ENCODE measurements at regions not wholly inside any gene's neighbourhood (a gene's known extent, or its start where the extent isn't known, plus 50 kb on each side); places are given as distances from the start of the nearest gene placed in this dataset.
"Not testable (repeated sequence)": the region's sequence is repeated elsewhere in the genome, so short reads cannot be mapped to it uniquely, and the experiment has no call there.

- H3K27me3 Mint-ChIP-seq, result no peaks in the 10 kb centered on the region
- H3K27me3 ChIP-seq (ENCODE audit: insufficient read depth, low read length), result no peaks in the 10 kb centered on the region
- ChIA-PET POLR2A (ENCODE audit: partially characterized antibody) (no interaction called here), CTCF (ENCODE audit: partially characterized antibody) (no interaction called here)
- no peak overlapping the region for H3K4me3 Mint-ChIP-seq
- no peak overlapping the region for H3K27ac ChIP-seq (ENCODE audit: low read depth, low read length)
- no peak overlapping the region for H3K27ac Mint-ChIP-seq
- no peaks in the 10 kb centered on the region for H3K4me1 ChIP-seq (ENCODE audit: insufficient read depth, low read length)
- peaks cover 0 to 4% (median 0%) of the 10 kb centered on the region in 8 donors for H3K9me3 Mint-ChIP-seq
- intact Hi-C loops (cut with micrococcal nuclease), result no loop called here
- H3K4me3 ChIP-seq (ENCODE audit: low read length in 2 of 2), result no peak overlapping the region
- H3K4me1 Mint-ChIP-seq, result no peaks in the 10 kb centered on the region
- no peaks in the 10 kb centered on the region for H3K36me3 ChIP-seq (ENCODE audit: insufficient read depth, low read length)
- no peaks in the 10 kb centered on the region for H3K36me3 Mint-ChIP-seq
- no peak for DNase-seq
- H3K9me3 ChIP-seq (ENCODE audit: control insufficient read depth in 1 of 2, low read length in 2 of 2), result no peaks in the 10 kb centered on the region
Measured at GRCh38 chr15:47039225-47039624, 678.1 kb upstream of the SEMA6D start.

DNA sequence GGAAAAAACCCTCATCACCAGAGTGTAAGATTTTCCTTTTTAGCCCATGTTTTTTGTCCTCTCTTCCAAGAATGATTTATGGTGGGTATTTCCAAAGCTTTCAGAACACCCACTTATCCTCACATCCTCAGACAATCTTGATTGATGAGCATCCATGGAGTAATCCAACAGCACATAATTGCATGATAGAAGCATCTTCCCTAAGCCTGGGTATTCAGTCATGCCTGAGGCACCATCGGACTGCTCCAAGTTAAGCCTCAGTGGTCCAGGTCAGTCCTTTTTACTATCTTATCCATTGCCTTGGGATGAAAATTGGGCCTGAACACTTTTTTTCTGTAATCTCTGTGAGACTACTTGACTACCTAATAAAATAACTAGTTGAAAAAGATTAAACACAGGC is 676.0 kb upstream of the SEMA6D start:
- intact Hi-C loops (cut with micrococcal nuclease), result no loop called here
- CTCF ChIA-PET (ENCODE audit: partially characterized antibody), result interaction anchor here (0.5 kb wide), 1 partner anchor 13 kb away, joined by 3 read pairs; no protein-coding TSS in a partner anchor
- no peaks in the 10 kb centered on the region for H3K4me1 ChIP-seq (ENCODE audit: insufficient read depth, low read length)
- H3K27ac ChIP-seq (ENCODE audit: low read depth, low read length), result no peak overlapping the region
- H3K27ac Mint-ChIP-seq, result no peak overlapping the region
- H3K4me1 Mint-ChIP-seq, result no peaks in the 10 kb centered on the region
- H3K27me3 Mint-ChIP-seq, result no peaks in the 10 kb centered on the region
- no peaks in the 10 kb centered on the region for H3K36me3 Mint-ChIP-seq
- no peaks in the 10 kb centered on the region for H3K27me3 ChIP-seq (ENCODE audit: insufficient read depth, low read length)
- H3K9me3 ChIP-seq (ENCODE audit: control insufficient read depth in 1 of 2, low read length in 2 of 2), result no peaks in the 10 kb centered on the region
- no peak overlapping the region for H3K4me3 ChIP-seq (ENCODE audit: low read length in 2 of 2)
- DNase-seq, result no peak
- H3K4me3 Mint-ChIP-seq, result no peak overlapping the region
- peaks cover 0 to 9% (median 3%) of the 10 kb centered on the region in 8 donors for H3K9me3 Mint-ChIP-seq
- POLR2A ChIA-PET (ENCODE audit: partially characterized antibody), result no interaction called here
- no peaks in the 10 kb centered on the region for H3K36me3 ChIP-seq (ENCODE audit: insufficient read depth, low read length)

DNA sequence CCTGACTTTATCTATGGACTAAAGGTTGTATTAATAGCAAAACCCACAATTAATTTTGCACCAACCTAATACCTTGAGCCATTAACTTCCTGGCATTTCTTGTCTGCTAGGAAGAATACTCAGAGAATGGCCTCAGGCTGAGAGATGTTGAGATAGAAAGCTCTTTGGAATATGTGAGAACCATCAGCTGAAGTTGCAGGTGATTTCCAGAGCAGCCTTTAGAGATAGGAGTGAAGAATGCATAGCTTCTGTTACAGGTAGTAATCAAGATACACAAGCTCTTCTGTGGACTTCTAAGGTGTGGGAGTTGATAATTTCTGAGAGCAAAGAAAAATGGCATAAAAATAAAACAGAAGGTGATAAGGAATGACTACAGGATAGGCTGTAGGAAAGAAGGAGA is 669.3 kb upstream of the SEMA6D start:
- H3K4me1 ChIP-seq (ENCODE audit: insufficient read depth, low read length); H3K4me3 Mint-ChIP-seq; POLR2A ChIA-PET (ENCODE audit: partially characterized antibody); DNase-seq; H3K9me3 ChIP-seq (ENCODE audit: control insufficient read depth in 1 of 2, low read length in 2 of 2); intact Hi-C loops (cut with micrococcal nuclease); H3K4me3 ChIP-seq (ENCODE audit: low read length in 2 of 2); H3K36me3 ChIP-seq (ENCODE audit: insufficient read depth, low read length); CTCF ChIA-PET (ENCODE audit: partially characterized antibody); H3K27me3 ChIP-seq (ENCODE audit: insufficient read depth, low read length); H3K27ac Mint-ChIP-seq; H3K27ac ChIP-seq (ENCODE audit: low read depth, low read length); H3K36me3 Mint-ChIP-seq; H3K27me3 Mint-ChIP-seq; H3K4me1 Mint-ChIP-seq: not testable (repeated sequence)
- peaks cover 0 to 16% (median 8%) of the 10 kb centered on the region in 8 donors for H3K9me3 Mint-ChIP-seq

- Histone ChIP-seq H3K4me1 (ENCODE audit: insufficient read depth, low read length) (no peaks in the 10 kb centered on the region), H3K27me3 (ENCODE audit: insufficient read depth, low read length) (no peaks in the 10 kb centered on the region), H3K4me3 (ENCODE audit: low read length in 2 of 2) (no peak overlapping the region), H3K36me3 (ENCODE audit: insufficient read depth, low read length) (no peaks in the 10 kb centered on the region), H3K27ac (ENCODE audit: low read depth, low read length) (no peak overlapping the region), H3K9me3 (ENCODE audit: control insufficient read depth in 1 of 2, low read length in 2 of 2) (no peaks in the 10 kb centered on the region)
- Mint-ChIP-seq H3K9me3 (peaks cover 0 to 13% (median 2%) of the 10 kb centered on the region in 8 donors), H3K27me3 (no peaks in the 10 kb centered on the region), H3K36me3 (no peaks in the 10 kb centered on the region), H3K4me3 (no peak overlapping the region), H3K27ac (no peak overlapping the region), H3K4me1 (no peaks in the 10 kb centered on the region)
- CTCF ChIA-PET (ENCODE audit: partially characterized antibody), result no interaction called here
- peak in 1 of 5 donors; percentile 5 for DNase-seq
- intact Hi-C loops (cut with micrococcal nuclease), result no loop called here
- POLR2A ChIA-PET (ENCODE audit: partially characterized antibody), result no interaction called here
Measured at GRCh38 chr15:47066392-47066791, 650.9 kb upstream of the SEMA6D start.

DNA sequence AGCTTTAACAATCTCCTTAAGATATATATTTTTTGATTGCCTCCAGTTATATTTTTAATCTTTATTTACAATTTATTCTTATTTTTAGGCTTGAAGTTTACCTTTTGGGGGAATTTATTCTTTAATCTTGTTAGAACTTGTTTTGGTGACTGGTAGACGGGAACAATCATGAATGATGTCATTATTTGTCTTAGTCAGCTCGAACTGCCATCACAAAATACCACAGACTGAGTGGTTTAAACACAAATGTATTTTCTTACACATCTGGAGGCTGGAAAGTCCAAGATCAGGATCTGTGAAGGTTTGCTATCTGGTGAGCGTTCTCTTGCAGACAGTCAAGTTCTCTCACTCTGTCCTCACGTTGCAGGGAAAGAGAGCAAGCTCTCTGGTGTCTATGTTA is 639.5 kb upstream of the SEMA6D start:
- H3K4me1 Mint-ChIP-seq; H3K27ac ChIP-seq (ENCODE audit: low read depth, low read length); H3K4me1 ChIP-seq (ENCODE audit: insufficient read depth, low read length); H3K36me3 Mint-ChIP-seq; H3K27me3 Mint-ChIP-seq; H3K4me3 Mint-ChIP-seq; DNase-seq; H3K4me3 ChIP-seq (ENCODE audit: low read length in 2 of 2); H3K27ac Mint-ChIP-seq; H3K9me3 ChIP-seq (ENCODE audit: control insufficient read depth in 1 of 2, low read length in 2 of 2); H3K9me3 Mint-ChIP-seq; H3K36me3 ChIP-seq (ENCODE audit: insufficient read depth, low read length); H3K27me3 ChIP-seq (ENCODE audit: insufficient read depth, low read length); intact Hi-C loops (cut with micrococcal nuclease); POLR2A ChIA-PET (ENCODE audit: partially characterized antibody); CTCF ChIA-PET (ENCODE audit: partially characterized antibody): not testable (repeated sequence)

GRCh38 chr15:47095833-47096232 is 621.5 kb upstream of the SEMA6D start:
- POLR2A ChIA-PET (ENCODE audit: partially characterized antibody), result no interaction called here
- no peak overlapping the region for H3K27ac ChIP-seq (ENCODE audit: low read depth, low read length)
- no peaks in the 10 kb centered on the region for H3K27me3 ChIP-seq (ENCODE audit: insufficient read depth, low read length)
- CTCF ChIA-PET (ENCODE audit: partially characterized antibody), result no interaction called here
- Mint-ChIP-seq H3K27ac (no peak overlapping the region), H3K4me3 (no peak overlapping the region), H3K27me3 (no peaks in the 10 kb centered on the region), H3K9me3 (peaks cover 0 to 30% (median 9%) of the 10 kb centered on the region in 8 donors), H3K4me1 (no peaks in the 10 kb centered on the region), H3K36me3 (no peaks in the 10 kb centered on the region)
- peaks cover 0 to 3% of the 10 kb centered on the region in 2 donors for H3K9me3 ChIP-seq (ENCODE audit: control insufficient read depth in 1 of 2, low read length in 2 of 2)
- DNase-seq, result no peak
- intact Hi-C loops (cut with micrococcal nuclease), result no loop called here
- no peaks in the 10 kb centered on the region for H3K4me1 ChIP-seq (ENCODE audit: insufficient read depth, low read length)
- H3K4me3 ChIP-seq (ENCODE audit: low read length in 2 of 2), result no peak overlapping the region
- H3K36me3 ChIP-seq (ENCODE audit: insufficient read depth, low read length), result no peaks in the 10 kb centered on the region

- H3K36me3 ChIP-seq (ENCODE audit: insufficient read depth, low read length); H3K9me3 ChIP-seq (ENCODE audit: control insufficient read depth in 1 of 2, low read length in 2 of 2); H3K4me3 ChIP-seq (ENCODE audit: low read length in 2 of 2); H3K4me1 ChIP-seq (ENCODE audit: insufficient read depth, low read length); H3K27me3 Mint-ChIP-seq; POLR2A ChIA-PET (ENCODE audit: partially characterized antibody); H3K27ac ChIP-seq (ENCODE audit: low read depth, low read length); H3K4me1 Mint-ChIP-seq; H3K36me3 Mint-ChIP-seq; H3K4me3 Mint-ChIP-seq; intact Hi-C loops (cut with micrococcal nuclease); H3K27ac Mint-ChIP-seq; DNase-seq; CTCF ChIA-PET (ENCODE audit: partially characterized antibody); H3K27me3 ChIP-seq (ENCODE audit: insufficient read depth, low read length): not testable (repeated sequence)
- H3K9me3 Mint-ChIP-seq, result peaks cover 0 to 21% (median 5%) of the 10 kb centered on the region in 8 donors
Measured at GRCh38 chr15:47098526-47098925, 618.8 kb upstream of the SEMA6D start.

DNA sequence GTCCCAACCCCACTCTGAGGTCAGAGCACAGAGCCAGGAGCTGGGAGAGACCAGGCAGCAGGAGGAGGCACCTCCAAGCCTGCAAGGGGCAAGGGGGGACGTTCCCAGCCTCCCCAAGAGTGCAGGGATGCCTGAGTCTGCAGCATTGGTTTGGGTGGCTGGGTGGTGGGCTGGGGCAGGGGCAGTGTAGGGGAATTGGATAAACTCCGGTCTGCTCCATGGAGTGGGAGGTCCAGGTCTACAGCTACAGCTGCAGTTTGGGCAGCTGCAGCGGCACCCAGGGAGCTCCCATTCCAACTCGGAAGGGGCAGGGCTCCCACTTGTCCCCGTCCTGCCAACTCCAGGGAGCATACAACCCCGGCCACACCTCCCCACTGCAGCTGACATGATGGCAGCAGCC is 617.5 kb upstream of the SEMA6D start:
- H3K27me3 Mint-ChIP-seq; intact Hi-C loops (cut with micrococcal nuclease): not testable (repeated sequence)

More for the DNA sequence above, 617.5 kb upstream of the SEMA6D start:
- peaks cover 0 to 14% (median 5%) of the 10 kb centered on the region in 8 donors for H3K9me3 Mint-ChIP-seq
- H3K4me1 Mint-ChIP-seq; H3K27ac Mint-ChIP-seq; H3K36me3 ChIP-seq (ENCODE audit: insufficient read depth, low read length); H3K4me3 ChIP-seq (ENCODE audit: low read length in 2 of 2); H3K36me3 Mint-ChIP-seq; H3K27ac ChIP-seq (ENCODE audit: low read depth, low read length); H3K9me3 ChIP-seq (ENCODE audit: control insufficient read depth in 1 of 2, low read length in 2 of 2); CTCF ChIA-PET (ENCODE audit: partially characterized antibody); H3K4me3 Mint-ChIP-seq; DNase-seq; H3K4me1 ChIP-seq (ENCODE audit: insufficient read depth, low read length); H3K27me3 ChIP-seq (ENCODE audit: insufficient read depth, low read length); POLR2A ChIA-PET (ENCODE audit: partially characterized antibody): not testable (repeated sequence)
